GM18907 (cell line): ENCODE measurements at regions not wholly inside any gene's neighbourhood (a gene's known extent, or its start where the extent isn't known, plus 50 kb on each side); places are given as distances from the start of the nearest gene placed in this dataset.

Experiments used
- ATAC-seq: cut with Tn5 transposase; IDR thresholded peaks from one replicate; pipeline ENCODE4 v1.9.1; 2021; ENCODE audit warnings: mild to moderate bottlenecking, moderate library complexity; ENCODE audit not compliant: unreplicated experiment

- no peak for ATAC-seq
These were observed 388.1 kb upstream of the PRICKLE1 start for GRCh38 chr12:42977451-42978230.

GRCh38 chr12:42976620-42977019 is 387.1 kb upstream of the PRICKLE1 start:
- no peak for ATAC-seq

DNA sequence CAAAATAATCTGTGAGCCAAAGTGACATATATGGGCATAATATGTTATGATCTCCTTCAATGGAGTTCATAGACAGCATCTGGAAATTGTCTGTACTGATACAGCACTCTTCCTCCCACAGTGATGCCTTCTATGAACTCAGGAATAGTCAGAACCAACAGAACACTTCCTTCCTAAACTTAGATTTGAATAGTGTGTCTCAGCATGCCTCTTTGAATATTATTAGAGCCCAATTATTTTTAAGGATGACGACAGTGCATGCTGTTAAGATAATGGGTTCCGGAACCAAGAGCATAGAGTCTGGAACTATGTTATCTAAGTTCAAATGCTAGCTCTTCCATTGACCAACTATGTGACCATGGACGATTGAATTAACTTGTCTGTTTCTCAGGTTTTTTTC is 386.6 kb upstream of the PRICKLE1 start:
- ATAC-seq = no peak

- no peak for ATAC-seq
These were observed 379.8 kb upstream of the PRICKLE1 start for GRCh38 chr12:42969355-42969754.

- no peak for ATAC-seq
These were observed 378.9 kb upstream of the PRICKLE1 start for GRCh38 chr12:42968426-42968825.

- no peak for ATAC-seq
These were observed 378.3 kb upstream of the PRICKLE1 start for GRCh38 chr12:42967850-42968249.

DNA sequence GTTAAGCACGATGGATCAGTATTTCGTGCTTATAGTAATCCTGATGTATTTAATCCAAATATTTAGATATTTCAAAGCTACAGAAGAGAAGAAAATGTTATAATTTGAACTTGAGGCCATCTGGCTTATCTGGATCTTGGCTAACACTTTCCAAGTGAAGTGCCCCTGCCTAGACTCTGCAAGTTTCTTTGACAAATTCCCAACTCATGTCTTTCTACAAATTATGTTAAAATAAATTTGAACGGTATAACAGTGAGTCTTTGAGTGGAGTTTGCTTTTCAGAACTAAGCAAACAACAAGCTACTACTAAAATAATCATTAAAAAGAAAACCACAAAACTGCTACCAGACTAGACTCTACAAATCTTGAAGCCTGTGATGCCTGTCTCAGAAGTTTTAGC is 374.4 kb upstream of the PRICKLE1 start:
- ATAC-seq = no peak

DNA sequence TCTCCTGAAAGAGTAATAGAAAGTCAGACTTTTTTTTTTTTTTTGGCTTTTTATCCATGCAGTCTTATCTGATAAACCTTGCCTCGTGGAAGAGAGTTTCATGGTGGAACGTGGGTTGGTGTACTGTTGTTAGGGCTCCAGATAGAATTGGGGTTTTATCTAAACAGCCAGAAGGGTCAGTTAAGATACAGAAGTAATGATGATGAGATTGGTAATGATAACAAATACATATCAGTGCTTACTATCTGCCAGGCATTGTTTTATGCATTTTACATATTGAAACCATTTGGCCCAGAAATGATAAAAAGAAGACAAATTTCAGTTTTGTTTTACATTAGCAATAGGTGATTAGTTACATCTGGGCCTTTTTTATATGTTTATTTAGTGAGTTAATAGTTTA is 372.8 kb upstream of the PRICKLE1 start:
- ATAC-seq = no peak

- no peak for ATAC-seq
These were observed 371.8 kb upstream of the PRICKLE1 start for GRCh38 chr12:42961395-42961794.

- ATAC-seq = no peak
These were observed 370.6 kb upstream of the PRICKLE1 start for GRCh38 chr12:42960087-42960527.

GRCh38 chr12:42958291-42958674 is 368.7 kb upstream of the PRICKLE1 start:
- ATAC-seq = no peak

- ATAC-seq = no peak
These were observed 368.2 kb upstream of the PRICKLE1 start for GRCh38 chr12:42957561-42958290.

GRCh38 chr12:42957136-42957535 is 367.6 kb upstream of the PRICKLE1 start:
- no peak for ATAC-seq

DNA sequence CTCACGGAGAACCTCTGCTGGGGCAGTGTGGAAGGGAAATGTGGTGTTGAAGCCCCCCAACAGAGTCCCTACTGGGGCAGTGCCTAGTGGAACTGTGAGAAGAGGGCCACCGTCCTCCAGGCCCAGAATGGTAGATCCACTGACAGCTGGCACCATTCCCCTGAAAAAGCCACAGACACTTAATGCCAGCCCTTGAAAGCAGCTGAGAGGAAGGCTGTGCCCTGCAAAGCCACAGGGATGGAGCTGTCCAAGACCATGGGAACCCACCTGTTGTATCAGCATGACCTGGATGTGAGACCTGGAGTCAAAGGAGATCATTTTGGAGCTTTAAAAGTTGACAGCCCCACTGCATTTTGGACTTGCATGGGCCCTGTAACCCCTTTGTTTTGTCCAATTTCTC is 363.5 kb upstream of the PRICKLE1 start:
- ATAC-seq = no peak

DNA sequence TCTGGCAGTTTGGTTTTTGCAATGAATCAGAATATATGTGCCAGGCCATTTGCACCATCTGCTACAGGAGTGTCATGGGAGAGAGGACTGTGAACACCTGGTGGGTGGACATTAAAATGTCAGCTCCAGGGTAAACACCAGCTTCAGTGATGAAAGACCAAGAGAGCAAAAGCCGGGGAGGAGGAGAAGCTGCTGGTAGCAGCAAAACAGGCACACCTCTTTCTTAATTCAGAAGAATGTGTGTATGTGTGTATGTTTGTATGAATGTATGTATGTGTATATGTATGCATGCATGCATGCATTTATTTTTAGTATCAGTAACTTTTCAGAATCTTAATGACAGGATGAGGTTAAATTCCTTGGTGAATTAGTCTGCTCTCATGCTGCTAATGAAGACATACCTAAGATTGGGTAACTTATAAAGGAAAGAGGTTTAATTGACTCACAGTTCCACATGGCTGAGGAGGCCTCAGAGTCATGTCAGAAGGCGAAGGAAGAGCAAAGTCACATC is 357.4 kb upstream of the PRICKLE1 start:
- ATAC-seq = no peak

DNA sequence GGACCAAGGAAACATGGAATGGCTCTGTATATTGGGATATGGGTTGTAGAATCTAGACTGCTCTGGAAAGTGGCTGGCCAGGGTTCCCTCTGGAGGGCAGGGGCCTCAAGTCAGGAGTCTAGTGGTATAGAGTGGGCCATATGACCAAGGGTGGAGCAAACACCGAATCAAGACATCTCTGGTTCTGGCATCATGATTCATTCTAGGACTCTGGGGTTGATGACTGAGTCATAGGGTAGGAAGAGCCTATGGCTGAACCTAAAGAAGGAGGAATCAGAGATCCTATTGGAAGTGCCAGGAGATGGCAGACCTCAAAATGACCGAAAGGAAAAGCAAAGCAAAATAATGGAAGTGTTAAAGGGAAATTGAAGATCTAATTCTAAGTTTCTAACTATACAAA is 356.4 kb upstream of the PRICKLE1 start:
- ATAC-seq = no peak

DNA sequence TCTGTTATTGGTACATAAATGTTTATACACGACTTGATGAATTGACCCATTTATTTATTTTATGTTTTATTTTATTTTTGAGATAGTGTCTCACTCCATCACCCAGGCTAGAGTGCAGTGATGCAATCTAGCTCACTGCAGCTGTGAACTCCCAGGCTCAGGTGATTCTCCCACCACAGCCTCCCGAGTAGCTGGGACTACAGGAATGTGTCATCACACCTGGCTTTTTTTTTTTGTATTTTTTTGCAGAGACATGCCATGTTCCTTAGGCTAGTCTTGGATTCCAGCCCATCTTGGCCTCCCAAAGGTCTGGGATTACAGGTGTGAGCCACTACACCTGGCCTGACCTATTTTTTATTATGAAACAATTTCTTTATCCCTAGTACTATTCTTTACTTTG is 355.0 kb upstream of the PRICKLE1 start:
- ATAC-seq = no peak

DNA sequence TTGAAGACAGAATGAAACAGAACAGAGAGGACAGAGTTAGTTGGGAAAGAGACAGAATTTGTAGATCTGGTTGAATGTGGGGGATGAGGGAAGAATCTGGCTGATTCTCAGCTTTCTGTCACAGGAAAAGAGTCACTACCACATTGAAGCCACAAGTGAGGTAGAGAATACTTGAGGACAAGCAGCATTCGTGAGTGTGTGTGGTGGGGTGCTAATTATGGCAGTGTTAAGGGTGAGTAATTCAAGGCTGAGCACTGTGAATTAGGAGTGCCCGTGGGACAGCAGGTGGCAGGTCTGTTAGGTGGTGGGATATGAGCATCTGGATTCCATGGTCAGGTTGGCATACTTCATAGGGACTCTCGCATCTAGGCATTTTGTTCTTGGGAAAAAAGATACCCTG is 347.4 kb upstream of the PRICKLE1 start:
- no peak for ATAC-seq

DNA sequence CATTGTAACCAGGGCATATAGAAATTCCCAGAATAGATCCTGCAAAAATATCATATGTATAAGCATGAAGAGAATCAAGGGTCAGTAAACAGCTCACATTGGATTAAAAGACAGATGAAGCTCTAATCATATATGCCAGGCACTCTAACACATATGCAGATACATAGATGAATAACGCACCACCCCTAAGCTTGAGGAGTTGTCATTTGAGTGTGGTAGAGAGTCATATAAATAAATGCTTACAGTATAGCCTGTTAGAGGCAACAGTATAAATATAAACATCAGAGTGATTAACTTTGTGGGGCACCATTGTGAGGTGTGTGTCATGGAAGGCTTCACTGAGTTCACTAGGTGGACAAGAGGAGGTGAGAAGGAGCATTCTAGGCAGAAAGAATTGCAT is 346.7 kb upstream of the PRICKLE1 start:
- ATAC-seq = no peak

DNA sequence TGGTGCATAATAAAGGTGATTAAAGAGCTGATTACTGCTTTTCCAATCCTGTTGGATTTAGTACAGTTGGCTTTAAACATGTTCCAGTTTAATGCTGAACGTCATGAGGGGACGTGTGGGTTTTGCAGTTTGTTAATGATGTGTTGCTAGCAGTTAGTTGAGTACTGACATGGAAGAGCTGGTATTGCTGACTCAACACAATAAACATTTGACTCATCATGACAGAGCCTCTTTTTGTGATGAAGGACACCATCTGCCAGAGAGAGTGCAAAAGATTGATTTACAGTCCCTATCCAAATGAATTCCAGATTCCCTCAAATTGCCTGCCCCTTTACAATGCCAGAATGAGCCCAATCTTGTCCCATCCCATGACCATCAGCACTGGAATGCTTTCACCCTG is 346.2 kb upstream of the PRICKLE1 start:
- ATAC-seq = no peak

GRCh38 chr12:42935090-42935489 is 345.5 kb upstream of the PRICKLE1 start:
- no peak for ATAC-seq

DNA sequence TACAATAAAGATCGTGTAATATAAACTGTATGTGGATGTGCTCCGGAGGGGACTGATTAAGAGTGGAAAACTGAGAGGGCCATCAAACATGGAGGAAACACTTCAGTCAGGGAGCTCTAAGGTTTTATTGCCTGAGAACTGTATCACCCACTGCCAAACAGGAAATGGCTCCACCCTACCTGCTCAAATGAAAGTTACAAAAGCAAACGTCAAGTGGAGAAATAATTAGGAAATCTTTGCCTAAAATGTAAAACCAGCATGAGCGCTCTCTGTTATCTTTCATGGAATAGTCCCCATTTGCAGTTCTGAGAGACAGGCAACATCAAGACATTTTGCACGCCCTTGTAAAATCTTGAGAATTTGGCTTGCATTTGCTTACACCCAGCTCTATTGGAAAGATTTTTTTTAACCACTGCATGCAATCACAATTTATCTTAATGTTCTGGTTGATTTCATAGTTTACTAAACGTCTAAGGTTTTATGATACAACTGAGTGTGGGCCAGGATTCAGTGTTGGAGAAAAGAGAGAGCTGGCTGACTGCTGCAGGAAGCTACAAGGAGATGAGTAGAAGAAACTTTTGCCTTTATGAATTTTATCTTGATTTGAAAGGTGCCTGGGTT is 344.0 kb upstream of the PRICKLE1 start:
- no peak for ATAC-seq
